AG04449 (cell line): ENCODE measurements at regions not wholly inside any gene's neighbourhood (a gene's known extent, or its start where the extent isn't known, plus 50 kb on each side); places are given as distances from the start of the nearest gene placed in this dataset.
A peak's percentile ranks its signal among the peaks of the same experiment; 100 is the strongest.

Experiments used
- CTCF ChIA-PET: fragments of 350-600 bp; formaldehyde crosslinking; extraction: SDS; loops from one replicate; lab custom pipeline; 2021; ENCODE audit warnings: antibody characterized with exemption; lab: Yijun Ruan, JAX
- POLR2A ChIA-PET: fragments of 400-600, 350-600 bp; formaldehyde crosslinking; extraction: SDS; loops from one replicate; lab custom pipeline; 2020; ENCODE audit warnings: antibody characterized with exemption, inconsistent platforms; lab: Yijun Ruan, JAX
- DNase-seq: peaks from one replicate; pipeline ENCODE4 v3.0.0-alpha.2; 2010; ENCODE audit warnings: low read depth, low spot score
- H3K4me3 ChIP-seq: 2 replicates; pipeline ENCODE4 v1.5.1; 2011; ENCODE audit warnings: low read depth, mild to moderate bottlenecking, control low read depth, low read length
- CTCF ChIP-seq: IDR thresholded peaks from one replicate; pipeline ENCODE4 v1.5.1; 2011; ENCODE audit warnings: mild to moderate bottlenecking, moderate library complexity, low read length, control low read depth, inconsistent platforms; ENCODE audit not compliant: insufficient read depth; ENCODE audit errors: missing control alignments

DNA sequence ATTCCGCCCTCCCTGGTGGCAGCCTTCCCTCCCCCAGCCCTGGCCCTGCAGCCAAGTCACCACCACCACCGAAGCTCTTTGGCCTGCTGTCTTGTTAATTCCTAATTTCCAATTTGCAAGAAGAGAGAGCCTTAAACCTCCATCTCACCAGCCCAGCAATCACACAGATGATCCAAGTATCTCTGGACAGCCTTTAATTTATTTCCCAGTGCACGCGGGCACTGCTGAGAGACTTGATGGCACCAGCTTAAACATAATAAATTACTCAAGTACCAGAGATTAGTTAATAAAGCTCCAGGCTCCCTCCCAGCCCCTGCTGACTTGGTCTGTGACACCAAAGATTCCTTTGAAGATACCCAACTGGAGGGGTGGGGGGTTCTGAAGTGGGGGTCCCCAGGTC is 494.7 kb downstream of the BUD13 start:
- ChIA-PET CTCF (no interaction called here), POLR2A (no interaction called here)
- H3K4me3 ChIP-seq = no peak overlapping the region
- no peak for DNase-seq
- TF ChIP-seq CTCF = no peak

DNA sequence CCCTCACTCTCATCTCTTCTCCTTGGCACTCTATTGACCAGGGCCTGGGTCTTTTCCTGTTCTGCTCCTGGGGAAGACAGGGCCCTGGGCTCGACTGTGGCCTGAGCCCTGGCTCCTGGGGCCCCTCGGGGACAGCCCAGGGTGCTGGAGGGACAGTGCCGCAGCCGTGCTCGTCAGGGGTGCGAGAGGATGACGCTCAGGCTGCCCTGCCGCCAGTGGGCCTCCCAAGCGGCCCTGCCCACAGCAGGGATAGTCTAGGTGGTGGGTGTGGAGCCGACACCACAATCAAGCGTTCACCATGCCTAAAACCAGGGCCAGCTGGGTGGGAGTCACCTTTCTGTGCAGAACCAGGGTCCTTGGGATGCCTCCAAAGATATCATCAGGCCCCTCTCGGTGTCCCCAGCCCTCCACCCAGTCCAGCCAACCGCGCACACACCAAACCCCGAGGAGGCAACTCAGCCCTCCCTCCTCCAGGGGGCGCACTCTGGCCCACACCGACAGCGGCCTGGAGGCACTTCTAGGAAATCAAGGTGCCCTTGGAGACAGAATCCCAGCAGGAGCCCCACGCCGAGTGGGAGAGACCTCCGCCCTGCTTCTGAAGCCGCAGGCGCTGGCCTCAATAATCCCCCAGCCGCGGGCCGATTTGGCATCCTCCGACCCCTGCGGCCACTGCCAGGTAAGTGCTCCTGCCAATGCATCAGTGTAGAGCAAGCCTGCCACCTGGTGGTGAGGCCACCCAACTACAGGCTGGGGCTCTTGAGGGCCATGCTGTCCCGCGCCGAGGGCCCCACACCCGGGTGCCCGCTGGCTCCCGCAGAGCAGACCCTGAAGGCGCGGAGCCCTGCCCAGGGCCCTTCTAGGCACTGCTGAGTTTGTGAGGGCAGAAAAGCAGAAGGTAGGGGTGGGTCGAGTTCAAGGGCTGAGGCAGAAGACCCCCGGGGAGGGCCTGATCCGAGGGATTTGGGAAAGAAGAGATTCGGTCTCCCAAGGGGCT is 496.4 kb downstream of the BUD13 start:
- ChIA-PET CTCF (no interaction called here), POLR2A (no interaction called here)
- TF ChIP-seq CTCF = peak; percentile 80
- H3K4me3 ChIP-seq = no peak overlapping the region
- DNase-seq = no peak

DNA sequence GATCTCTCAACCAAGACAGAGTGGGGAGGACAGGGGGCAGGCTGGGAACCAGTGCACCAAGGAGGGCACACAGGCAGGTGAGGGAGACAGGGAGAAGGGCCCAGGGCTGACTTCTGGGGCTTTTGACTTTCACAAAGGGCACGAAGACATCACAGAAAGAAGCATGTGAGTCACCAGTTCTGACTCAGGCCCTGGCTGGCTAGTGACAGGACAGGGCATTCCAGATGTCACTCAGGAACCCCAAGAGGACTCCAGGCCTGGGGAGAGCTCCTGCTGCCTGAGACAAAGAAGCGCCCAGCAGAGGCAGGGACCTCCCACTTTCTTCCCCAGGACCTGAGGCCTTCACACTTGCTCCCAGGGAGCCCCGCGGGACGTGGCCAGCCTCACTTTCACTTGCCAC is 497.2 kb downstream of the BUD13 start:
- ChIA-PET POLR2A (no interaction called here), CTCF (no interaction called here)
- no peak overlapping the region for H3K4me3 ChIP-seq
- TF ChIP-seq CTCF = no peak
- DNase-seq = no peak

DNA sequence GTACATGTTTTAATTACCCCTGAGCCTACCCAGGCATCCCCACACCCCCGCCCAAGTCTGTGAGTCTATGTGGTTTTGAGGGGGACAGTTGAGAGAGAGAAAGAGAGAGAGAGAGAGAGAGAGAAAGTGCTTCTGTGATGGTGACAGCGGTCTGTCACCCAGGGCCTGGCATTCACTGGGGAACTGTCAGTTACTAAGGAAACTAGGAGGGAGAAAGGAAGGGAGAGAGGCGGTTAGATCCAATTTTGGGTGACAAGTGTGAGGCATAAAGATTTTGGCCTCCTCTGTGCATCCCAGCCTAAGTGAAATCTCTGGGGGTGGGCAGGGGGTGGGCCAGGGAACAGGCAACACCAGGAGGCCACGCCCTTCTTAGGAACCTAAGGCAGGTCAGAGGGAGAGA is 498.3 kb downstream of the BUD13 start:
- ChIA-PET POLR2A (no interaction called here), CTCF (no interaction called here)
- no peak for TF ChIP-seq CTCF
- no peak for DNase-seq
- no peak overlapping the region for H3K4me3 ChIP-seq

DNA sequence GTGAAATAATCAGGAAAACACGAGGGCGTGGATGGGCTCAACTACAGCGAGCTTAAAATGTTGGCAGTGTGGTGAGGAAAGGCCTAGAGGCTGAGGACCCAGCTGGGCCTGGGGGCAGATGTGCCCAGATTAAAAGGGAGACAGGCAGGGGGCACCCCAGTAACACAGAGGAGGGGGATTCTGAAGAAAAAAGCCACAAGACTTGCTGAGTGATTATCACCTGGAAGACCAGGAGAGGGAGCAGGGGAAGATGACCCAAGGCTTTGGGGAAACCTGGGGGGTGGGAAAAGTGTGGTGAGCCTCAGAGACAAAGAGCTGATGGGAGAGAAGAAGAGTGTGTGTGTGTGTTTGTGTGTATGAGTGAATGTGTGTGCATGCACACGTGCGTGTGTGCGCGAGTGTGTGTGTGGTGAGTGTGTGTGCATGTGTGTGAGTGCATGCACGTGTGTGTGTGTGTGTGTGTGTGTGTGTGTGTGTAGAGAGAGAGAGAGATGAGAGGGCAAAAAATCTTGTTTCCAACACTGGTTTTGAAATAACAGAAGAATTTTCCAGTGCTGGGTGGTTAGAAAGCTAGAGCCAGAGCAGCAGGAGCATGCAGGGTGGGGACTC is 500.5 kb downstream of the BUD13 start:
- H3K4me3 ChIP-seq = no peak overlapping the region
- no peak for DNase-seq
- ChIA-PET POLR2A (no interaction called here), CTCF (no interaction called here)
- TF ChIP-seq CTCF = no peak

DNA sequence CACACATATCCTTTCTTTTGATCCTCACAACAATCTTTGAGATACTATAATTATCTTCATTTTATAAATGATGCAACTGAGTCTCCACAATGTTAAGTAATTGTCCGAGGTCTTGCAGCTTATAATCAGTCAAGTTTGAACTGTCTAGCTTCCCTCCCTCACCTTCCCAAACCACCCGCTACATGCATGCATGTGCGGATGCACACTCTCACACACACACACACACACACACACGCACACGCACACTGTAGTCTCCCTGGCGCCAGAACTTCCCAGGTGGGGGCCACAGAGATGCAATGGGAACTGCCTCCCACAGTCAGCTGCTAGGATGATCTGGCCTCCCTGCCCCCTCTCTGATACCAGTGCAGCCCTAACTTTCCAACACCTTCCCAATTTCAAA is 501.3 kb downstream of the BUD13 start:
- CTCF ChIA-PET = no interaction called here
- TF ChIP-seq CTCF = no peak

More for the DNA sequence above, 501.3 kb downstream of the BUD13 start:
- POLR2A ChIA-PET = no interaction called here
- no peak for DNase-seq
- H3K4me3 ChIP-seq = no peak overlapping the region
